ENCODE measurements at regions not wholly inside any gene's neighbourhood (a gene's known extent, or its start where the extent isn't known, plus 50 kb on each side); places are given as distances from the start of the nearest gene placed in this dataset.

DNA sequence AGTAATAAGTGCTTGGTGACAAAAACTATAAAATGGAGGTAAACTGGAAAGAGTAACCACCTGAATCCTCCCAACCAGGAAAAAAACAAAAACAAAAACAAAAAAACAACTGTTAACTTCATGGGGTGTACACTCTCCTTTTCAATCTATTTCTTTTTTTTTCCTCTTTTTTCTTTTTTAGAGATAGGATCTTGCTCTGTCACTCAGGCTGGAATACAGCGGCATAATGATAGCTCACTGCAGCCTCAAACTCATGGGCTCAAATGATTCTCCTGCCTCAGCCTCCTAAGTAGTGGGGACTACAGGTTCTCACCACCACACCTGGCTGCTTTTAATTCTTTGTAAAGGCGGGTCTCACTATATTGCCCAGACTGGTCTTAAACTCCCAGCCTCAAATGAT is 76.8 kb downstream of the PHLDA1 start:
- in situ Hi-C loops (cut with HindIII; ENCODE audit: low sequenced_read_pairs), result no loop called here
- DNase-seq (ENCODE audit: low read depth), result no peak
- no peak overlapping the region for H3K4me3 ChIP-seq (ENCODE audit: low read depth, low read length)
- TF ChIP-seq, protein P1, sequence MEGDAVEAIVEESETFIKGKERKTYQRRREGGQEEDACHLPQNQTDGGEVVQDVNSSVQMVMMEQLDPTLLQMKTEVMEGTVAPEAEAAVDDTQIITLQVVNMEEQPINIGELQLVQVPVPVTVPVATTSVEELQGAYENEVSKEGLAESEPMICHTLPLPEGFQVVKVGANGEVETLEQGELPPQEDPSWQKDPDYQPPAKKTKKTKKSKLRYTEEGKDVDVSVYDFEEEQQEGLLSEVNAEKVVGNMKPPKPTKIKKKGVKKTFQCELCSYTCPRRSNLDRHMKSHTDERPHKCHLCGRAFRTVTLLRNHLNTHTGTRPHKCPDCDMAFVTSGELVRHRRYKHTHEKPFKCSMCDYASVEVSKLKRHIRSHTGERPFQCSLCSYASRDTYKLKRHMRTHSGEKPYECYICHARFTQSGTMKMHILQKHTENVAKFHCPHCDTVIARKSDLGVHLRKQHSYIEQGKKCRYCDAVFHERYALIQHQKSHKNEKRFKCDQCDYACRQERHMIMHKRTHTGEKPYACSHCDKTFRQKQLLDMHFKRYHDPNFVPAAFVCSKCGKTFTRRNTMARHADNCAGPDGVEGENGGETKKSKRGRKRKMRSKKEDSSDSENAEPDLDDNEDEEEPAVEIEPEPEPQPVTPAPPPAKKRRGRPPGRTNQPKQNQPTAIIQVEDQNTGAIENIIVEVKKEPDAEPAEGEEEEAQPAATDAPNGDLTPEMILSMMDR (IDR thresholded peaks at IDR 0.05; ENCODE audit: low read depth, low read length, missing control alignments), result no peak

DNA sequence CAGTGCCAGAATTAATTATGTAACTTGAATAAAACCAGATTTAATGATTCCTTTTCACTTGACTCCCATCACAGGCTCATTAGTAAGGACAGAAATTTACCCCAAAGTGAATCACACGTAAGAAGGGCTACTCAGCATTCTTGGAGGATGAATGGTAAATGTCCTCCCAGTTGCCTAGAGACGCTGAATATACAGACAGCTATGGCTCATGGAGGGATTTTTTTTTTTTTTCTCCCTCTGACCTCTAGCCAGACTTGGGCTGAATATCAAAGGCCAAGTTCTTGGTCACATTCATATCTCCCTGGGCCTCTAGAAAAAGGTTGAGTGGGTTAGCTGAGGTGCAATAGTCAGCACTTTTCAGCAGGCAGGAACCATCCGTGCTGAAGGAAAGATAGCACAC is 77.5 kb downstream of the PHLDA1 start:
- in situ Hi-C loops (cut with HindIII; ENCODE audit: low sequenced_read_pairs), result no loop called here
- peak; percentile 89 for DNase-seq (ENCODE audit: low read depth)
- no peak overlapping the region for H3K4me3 ChIP-seq (ENCODE audit: low read depth, low read length)
- TF ChIP-seq, protein P1 (IDR thresholded peaks at IDR 0.05; ENCODE audit: low read depth, low read length, missing control alignments), result no peak

DNA sequence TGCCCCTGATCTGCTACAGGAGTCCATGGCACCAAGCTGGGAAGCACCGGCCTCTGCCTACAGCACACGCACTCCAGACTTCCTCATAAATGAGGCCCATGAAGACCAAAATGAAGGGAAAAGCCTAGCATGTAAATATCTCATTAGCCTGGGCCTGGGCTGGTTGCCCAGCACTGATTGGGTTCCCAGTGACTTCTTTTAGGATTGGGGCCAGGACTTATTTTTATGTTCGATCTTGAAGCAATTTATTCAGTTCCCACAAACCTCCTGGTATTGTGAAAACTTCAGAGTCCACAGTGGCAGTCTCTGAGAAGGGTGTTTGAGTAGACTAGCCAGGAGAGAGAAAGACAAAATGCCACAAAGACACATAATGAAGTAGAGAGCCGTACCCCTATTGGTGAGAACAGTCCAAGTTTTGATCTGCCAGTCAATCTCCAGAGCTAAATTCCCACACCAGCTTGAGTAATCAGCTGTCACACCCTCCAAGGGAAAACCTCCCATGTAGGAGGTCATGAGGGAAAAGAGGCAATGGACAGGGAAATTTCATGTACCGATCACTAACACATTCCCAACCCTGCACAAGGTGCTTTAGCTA is 78.2 kb downstream of the PHLDA1 start:
- H3K4me3 ChIP-seq (ENCODE audit: low read depth, low read length), result no peak overlapping the region
- DNase-seq (ENCODE audit: low read depth), result peak; percentile 34
- TF ChIP-seq, protein P1 (IDR thresholded peaks at IDR 0.05; ENCODE audit: low read depth, low read length, missing control alignments), result no peak
- in situ Hi-C loops (cut with HindIII; ENCODE audit: low sequenced_read_pairs), result no loop called here

DNA sequence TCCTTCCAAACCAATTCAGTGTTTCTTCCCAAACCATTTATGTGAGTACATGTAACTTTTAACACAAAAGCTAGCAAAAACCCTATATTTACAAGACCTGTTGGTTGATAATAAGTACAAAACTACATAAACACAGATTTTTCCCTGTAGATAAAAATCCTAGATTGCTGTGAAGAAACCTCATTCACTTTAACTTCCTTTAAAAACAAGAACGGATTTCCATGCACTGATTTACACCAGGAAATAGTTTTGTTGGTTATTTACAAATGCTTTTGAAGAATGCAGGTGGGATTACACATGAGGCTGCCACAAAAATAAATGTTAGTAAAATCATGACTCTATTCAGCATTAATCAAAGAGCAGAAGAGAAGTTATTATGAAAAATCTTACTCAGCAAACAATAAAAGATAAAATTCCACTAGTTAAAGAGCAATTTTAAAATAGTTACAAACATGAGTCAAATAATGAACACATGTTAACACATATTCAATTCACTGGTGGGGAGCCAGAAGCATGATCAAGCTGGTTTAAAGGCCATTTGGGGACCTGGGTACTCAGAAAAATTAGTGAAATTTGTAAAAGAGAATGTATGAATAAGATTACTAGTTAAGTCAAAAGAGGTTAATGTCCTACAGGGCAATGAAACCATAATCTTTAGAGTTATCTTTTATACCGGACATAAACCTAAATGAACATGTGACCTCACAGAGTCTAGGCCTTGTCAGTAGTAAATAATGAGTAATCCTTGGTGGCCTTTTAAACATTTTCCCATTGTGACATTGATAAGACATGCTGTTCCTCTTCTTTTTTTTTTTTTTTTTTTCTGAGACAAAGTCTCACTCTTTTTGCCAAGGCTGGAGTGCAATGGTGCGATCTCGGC is 79.9 kb downstream of the PHLDA1 start:
- H3K4me3 ChIP-seq (ENCODE audit: low read depth, low read length), result no peak overlapping the region
- in situ Hi-C loops (cut with HindIII; ENCODE audit: low sequenced_read_pairs), result no loop called here
- TF ChIP-seq, protein P1 (IDR thresholded peaks at IDR 0.05; ENCODE audit: low read depth, low read length, missing control alignments), result no peak
- no peak for DNase-seq (ENCODE audit: low read depth)

DNA sequence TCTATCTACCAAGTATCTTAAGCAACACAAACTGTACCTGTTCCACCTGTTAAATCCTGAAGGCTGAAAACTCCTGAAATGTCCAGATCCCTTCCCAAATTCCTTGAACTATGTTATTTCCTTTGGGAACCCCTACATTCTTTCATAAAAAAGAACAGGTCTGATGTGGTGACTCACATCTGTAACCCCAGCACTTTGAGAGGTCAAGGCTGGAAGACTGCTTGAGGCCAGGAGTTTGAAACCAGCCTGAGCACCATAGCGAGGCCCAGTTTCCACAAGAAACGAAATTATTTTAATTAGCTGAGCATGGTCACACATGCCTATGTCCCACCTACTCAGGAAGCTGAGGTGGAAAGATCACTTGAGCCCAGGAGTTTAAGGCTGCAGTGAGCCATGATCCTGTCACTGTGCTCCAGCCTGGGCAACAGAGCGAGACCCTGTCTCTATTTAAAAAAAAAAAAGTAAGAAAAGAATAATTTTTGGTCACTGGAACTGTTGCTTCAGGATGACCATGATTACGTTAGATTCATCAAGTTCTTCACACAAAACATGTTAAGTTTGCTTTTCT is 84.3 kb downstream of the PHLDA1 start:
- TF ChIP-seq, protein P1 (IDR thresholded peaks at IDR 0.05; ENCODE audit: low read depth, low read length, missing control alignments), result no peak
- no peak overlapping the region for H3K4me3 ChIP-seq (ENCODE audit: low read depth, low read length)
- in situ Hi-C loops (cut with HindIII; ENCODE audit: low sequenced_read_pairs), result no loop called here
- no peak for DNase-seq (ENCODE audit: low read depth)

DNA sequence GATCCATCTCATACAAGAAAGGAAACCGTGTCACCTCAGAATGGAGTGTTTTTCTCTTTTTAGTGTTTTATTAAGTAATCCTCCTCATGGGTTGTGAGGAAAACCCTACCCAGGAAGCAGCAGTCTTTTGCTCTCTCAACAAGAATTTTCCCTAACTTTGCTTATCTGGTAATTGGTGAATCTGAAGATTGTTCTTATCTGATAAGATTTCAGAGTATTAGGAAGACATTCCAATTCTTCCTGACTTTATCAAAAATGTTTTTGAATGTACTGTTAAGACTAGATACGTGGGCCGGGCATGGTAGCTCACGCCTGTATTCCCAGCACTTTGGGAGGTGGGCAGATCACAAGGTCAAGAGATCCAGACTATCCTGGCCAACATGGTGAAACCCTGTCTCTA is 86.0 kb downstream of the PHLDA1 start:
- in situ Hi-C loops (cut with HindIII; ENCODE audit: low sequenced_read_pairs), result no loop called here
- TF ChIP-seq, protein P1 (IDR thresholded peaks at IDR 0.05; ENCODE audit: low read depth, low read length, missing control alignments), result no peak
- no peak overlapping the region for H3K4me3 ChIP-seq (ENCODE audit: low read depth, low read length)
- DNase-seq (ENCODE audit: low read depth), result no peak

Measured in astrocyte of the cerebellum (primary cell).